Nephron (organoid): ENCODE measurements at regions not wholly inside any gene's neighbourhood (a gene's known extent, or its start where the extent isn't known, plus 50 kb on each side); places are given as distances from the start of the nearest gene placed in this dataset.
A peak's percentile ranks its signal among the peaks of the same experiment; 100 is the strongest.

ENCODE experiments used
- H3K27ac Mint-ChIP-seq, 3 experiments: 2 replicates each; pipeline ENCODE4 v1.8.0; 2020; ENCODE audit warnings: mixed read lengths in 3 of 3, mild to moderate bottlenecking in 2 of 3, moderate library complexity in 1 of 3
- H3K27me3 Mint-ChIP-seq: 2 replicates; pipeline ENCODE4 v1.8.0; 2021; ENCODE audit warnings: low read depth, mild to moderate bottlenecking, moderate library complexity, mixed read lengths
- H3K36me3 Mint-ChIP-seq: 2 replicates; pipeline ENCODE4 v1.8.0; 2020; ENCODE audit warnings: low read depth, mixed read lengths
- H3K4me1 Mint-ChIP-seq: 2 replicates; pipeline ENCODE4 v1.8.0; 2020; ENCODE audit warnings: mixed read lengths
- H3K4me3 Mint-ChIP-seq, 3 experiments: 2 replicates each; pipeline ENCODE4 v1.8.0; 2020; ENCODE audit warnings: mild to moderate bottlenecking in 3 of 3, mixed read lengths in 3 of 3, moderate library complexity in 2 of 3
- H3K9me3 Mint-ChIP-seq: 2 replicates; pipeline ENCODE4 v1.8.0; 2020; ENCODE audit warnings: mixed read lengths
- CTCF ChIP-seq, 3 experiments: fragments of 200-600 bp; sonication (generic); IDR thresholded peaks; one replicate each; pipeline ENCODE4 v1.5.0; 2021; ENCODE audit warnings: antibody characterized with exemption in 3 of 3; ENCODE audit not compliant: unreplicated experiment in 3 of 3

DNA sequence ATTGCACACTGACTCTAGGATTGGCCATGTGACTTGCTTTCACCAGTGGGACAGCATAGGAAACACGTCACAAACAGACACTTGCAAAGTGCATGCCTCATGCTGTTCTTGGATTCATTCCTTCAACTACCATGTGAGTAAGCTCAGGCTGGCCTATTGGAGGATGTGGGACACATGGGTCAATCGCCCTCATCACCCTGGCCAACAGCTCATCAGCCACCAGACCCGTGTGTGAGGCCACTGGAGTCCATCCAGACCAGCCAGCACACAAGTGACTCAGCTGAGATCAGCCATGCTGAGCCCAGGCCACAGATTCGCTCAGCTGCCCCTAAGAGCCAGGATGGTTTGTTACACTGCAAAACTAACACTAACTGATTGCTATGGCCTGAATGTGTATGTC lies 216.1 kb upstream of the GRIK3 start:
- no peaks in the 10 kb centered on the region for H3K9me3 Mint-ChIP-seq
- no peaks in the 10 kb centered on the region for H3K36me3 Mint-ChIP-seq
- TF ChIP-seq CTCF (IDR thresholded peaks at IDR 0.05; ENCODE audit: unreplicated experiment in 3 of 3): no peak
- no peaks in the 10 kb centered on the region for H3K4me1 Mint-ChIP-seq
- no peak overlapping the region for H3K4me3 Mint-ChIP-seq
- H3K27ac Mint-ChIP-seq: no peak overlapping the region
- H3K27me3 Mint-ChIP-seq: peaks cover 57% of the 10 kb centered on the region

- no peak for TF ChIP-seq CTCF (IDR thresholded peaks at IDR 0.05; ENCODE audit: unreplicated experiment in 3 of 3)
- Mint-ChIP-seq H3K36me3 (no peaks in the 10 kb centered on the region), H3K27me3 (peaks cover 62% of the 10 kb centered on the region), H3K4me3 (peak overlapping the region in 1 of 3 experiments; percentile 24), H3K9me3 (no peaks in the 10 kb centered on the region), H3K27ac (no peak overlapping the region), H3K4me1 (no peaks in the 10 kb centered on the region)
Observed at GRCh38 chr1:37255136-37255795, 219.1 kb upstream of the ZC3H12A start.

- Mint-ChIP-seq H3K27me3 (peaks cover 61% of the 10 kb centered on the region), H3K9me3 (no peaks in the 10 kb centered on the region)
- TF ChIP-seq CTCF (IDR thresholded peaks at IDR 0.05; ENCODE audit: unreplicated experiment in 3 of 3): no peak
Observed at GRCh38 chr1:37255868-37256267, 218.5 kb upstream of the ZC3H12A start.

DNA sequence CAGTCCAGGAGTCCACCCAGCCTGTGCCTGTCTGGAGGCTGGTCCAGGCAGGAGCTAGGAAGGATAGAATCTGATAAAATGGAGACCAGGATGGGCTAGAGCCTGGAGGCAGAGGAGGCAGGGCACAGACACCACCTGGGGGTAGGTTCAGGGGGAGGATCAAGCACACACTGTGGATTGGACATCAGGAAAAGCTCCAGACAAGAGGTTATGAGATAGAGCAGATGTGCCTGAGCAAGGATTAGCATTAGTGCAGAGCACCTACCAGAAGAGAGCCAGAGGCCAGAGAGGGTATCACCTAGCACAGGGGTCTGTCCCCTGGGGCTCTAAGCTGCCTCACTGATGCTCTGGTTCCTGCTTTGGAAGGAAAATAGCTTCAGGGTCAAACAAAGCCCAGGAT lies 216.7 kb upstream of the ZC3H12A start:
- no peak for TF ChIP-seq CTCF (IDR thresholded peaks at IDR 0.05; ENCODE audit: unreplicated experiment in 3 of 3)

More at GRCh38 chr1:37255868-37256267, 218.5 kb upstream of the ZC3H12A start:
- H3K27ac Mint-ChIP-seq: no peak overlapping the region
- no peak overlapping the region for H3K4me3 Mint-ChIP-seq
- H3K36me3 Mint-ChIP-seq: no peaks in the 10 kb centered on the region
- no peaks in the 10 kb centered on the region for H3K4me1 Mint-ChIP-seq

GRCh38 chr1:37258068-37258467 lies 216.3 kb upstream of the ZC3H12A start:
- no peaks in the 10 kb centered on the region for H3K9me3 Mint-ChIP-seq
- peaks cover 66% of the 10 kb centered on the region for H3K27me3 Mint-ChIP-seq
- no peak overlapping the region for H3K27ac Mint-ChIP-seq
- H3K4me1 Mint-ChIP-seq: no peaks in the 10 kb centered on the region
- H3K36me3 Mint-ChIP-seq: no peaks in the 10 kb centered on the region
- no peak overlapping the region for H3K4me3 Mint-ChIP-seq
- TF ChIP-seq CTCF (IDR thresholded peaks at IDR 0.05; ENCODE audit: unreplicated experiment in 3 of 3): no peak

More for the DNA sequence above, 216.7 kb upstream of the ZC3H12A start:
- H3K4me1 Mint-ChIP-seq: no peaks in the 10 kb centered on the region
- H3K36me3 Mint-ChIP-seq: no peaks in the 10 kb centered on the region
- no peak overlapping the region for H3K27ac Mint-ChIP-seq
- H3K27me3 Mint-ChIP-seq: peaks cover 64% of the 10 kb centered on the region
- no peaks in the 10 kb centered on the region for H3K9me3 Mint-ChIP-seq
- H3K4me3 Mint-ChIP-seq: no peak overlapping the region

GRCh38 chr1:37259019-37259418 lies 215.4 kb upstream of the ZC3H12A start:
- Mint-ChIP-seq H3K27me3 (peaks cover 66% of the 10 kb centered on the region), H3K9me3 (no peaks in the 10 kb centered on the region), H3K4me3 (no peak overlapping the region), H3K36me3 (no peaks in the 10 kb centered on the region), H3K4me1 (no peaks in the 10 kb centered on the region), H3K27ac (no peak overlapping the region)
- TF ChIP-seq CTCF (IDR thresholded peaks at IDR 0.05; ENCODE audit: unreplicated experiment in 3 of 3): no peak
